ENCODE measurements at regions not wholly inside any gene's neighbourhood (a gene's known extent, or its start where the extent isn't known, plus 50 kb on each side); places are given as distances from the start of the nearest gene placed in this dataset.

GRCh38 chr4:176393306-176394013 lies 73.7 kb downstream of the SPCS3 start:
- TF ChIP-seq REST (IDR thresholded peaks at IDR 0.05; ENCODE audit: insufficient replicate concordance, low read depth), result no peak
- no peak for TF ChIP-seq CTCF (IDR thresholded peaks at IDR 0.05; ENCODE audit: insufficient read depth, low read length)
